NT2/D1 (cell line): ENCODE measurements at regions not wholly inside any gene's neighbourhood (a gene's known extent, or its start where the extent isn't known, plus 50 kb on each side); places are given as distances from the start of the nearest gene placed in this dataset.

Experiments
- DNase-seq: peaks from one replicate; pipeline ENCODE4 v3.0.0-alpha.2; 2011; ENCODE audit warnings: low read depth, low spot score
- H3K27me3 ChIP-seq: 2 replicates; pipeline ENCODE4 v1.6.0; 2011; ENCODE audit warnings: mild to moderate bottlenecking; ENCODE audit not compliant: insufficient read length, insufficient read depth
- H3K36me3 ChIP-seq: 2 replicates; pipeline ENCODE4 v1.6.1; 2011; ENCODE audit warnings: mild to moderate bottlenecking, low read length, mixed read lengths; ENCODE audit not compliant: insufficient read depth, insufficient read length
- H3K4me1 ChIP-seq: 2 replicates; pipeline ENCODE4 v1.5.1; 2011; ENCODE audit not compliant: insufficient read depth, insufficient read length
- H3K4me3 ChIP-seq: 2 replicates; pipeline ENCODE4 v1.5.1; 2011; ENCODE audit warnings: low read depth; ENCODE audit not compliant: insufficient read length
- H3K9ac ChIP-seq: 2 replicates; pipeline ENCODE4 v1.6.0; 2011; ENCODE audit warnings: low read depth; ENCODE audit not compliant: insufficient read length
- H3K9me3 ChIP-seq: 2 replicates; pipeline ENCODE4 v1.5.1; 2011; ENCODE audit warnings: mild to moderate bottlenecking, low read length; ENCODE audit not compliant: insufficient read depth
- SUZ12 ChIP-seq: IDR thresholded peaks from 2 replicates; pipeline ENCODE4 v1.6.1; 2011; ENCODE audit not compliant: insufficient read length, insufficient read depth; ENCODE audit errors: extremely low read depth
- YY1 ChIP-seq: IDR thresholded peaks from 2 replicates; pipeline ENCODE4 v1.6.1; 2011; ENCODE audit not compliant: insufficient read length, insufficient read depth
- ZNF274 ChIP-seq: IDR thresholded peaks from 2 replicates; pipeline ENCODE4 v1.6.1; 2011; ENCODE audit warnings: mild to moderate bottlenecking, low read depth, low read length

DNA sequence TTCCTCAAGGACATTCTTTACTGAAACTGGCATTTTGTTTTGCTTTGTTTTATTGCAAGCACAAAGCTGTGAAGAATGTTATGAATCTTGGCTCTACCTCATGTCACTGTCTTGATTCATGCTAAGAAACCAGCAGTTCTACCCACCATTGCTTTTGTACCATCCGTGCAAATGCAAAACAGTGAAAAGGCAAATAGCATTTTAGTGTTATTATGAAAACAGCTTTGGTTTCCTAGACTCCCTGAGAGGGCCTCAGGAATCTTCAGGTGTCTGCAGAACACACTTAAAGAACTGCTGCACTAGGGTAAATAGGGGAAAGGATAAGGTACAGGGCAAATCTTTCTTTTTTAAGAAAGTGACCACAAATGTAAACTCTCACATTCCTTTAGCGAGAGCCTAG lies 318.9 kb downstream of the AHR start:
- H3K36me3 ChIP-seq: no peaks in the 10 kb centered on the region
- H3K4me1 ChIP-seq: no peaks in the 10 kb centered on the region
- H3K9me3 ChIP-seq: no peaks in the 10 kb centered on the region
- TF ChIP-seq YY1 (no peak), SUZ12 (no peak), ZNF274 (no peak)
- no peak overlapping the region for H3K9ac ChIP-seq
- H3K27me3 ChIP-seq: no peaks in the 10 kb centered on the region
- no peak for DNase-seq
- no peak overlapping the region for H3K4me3 ChIP-seq

DNA sequence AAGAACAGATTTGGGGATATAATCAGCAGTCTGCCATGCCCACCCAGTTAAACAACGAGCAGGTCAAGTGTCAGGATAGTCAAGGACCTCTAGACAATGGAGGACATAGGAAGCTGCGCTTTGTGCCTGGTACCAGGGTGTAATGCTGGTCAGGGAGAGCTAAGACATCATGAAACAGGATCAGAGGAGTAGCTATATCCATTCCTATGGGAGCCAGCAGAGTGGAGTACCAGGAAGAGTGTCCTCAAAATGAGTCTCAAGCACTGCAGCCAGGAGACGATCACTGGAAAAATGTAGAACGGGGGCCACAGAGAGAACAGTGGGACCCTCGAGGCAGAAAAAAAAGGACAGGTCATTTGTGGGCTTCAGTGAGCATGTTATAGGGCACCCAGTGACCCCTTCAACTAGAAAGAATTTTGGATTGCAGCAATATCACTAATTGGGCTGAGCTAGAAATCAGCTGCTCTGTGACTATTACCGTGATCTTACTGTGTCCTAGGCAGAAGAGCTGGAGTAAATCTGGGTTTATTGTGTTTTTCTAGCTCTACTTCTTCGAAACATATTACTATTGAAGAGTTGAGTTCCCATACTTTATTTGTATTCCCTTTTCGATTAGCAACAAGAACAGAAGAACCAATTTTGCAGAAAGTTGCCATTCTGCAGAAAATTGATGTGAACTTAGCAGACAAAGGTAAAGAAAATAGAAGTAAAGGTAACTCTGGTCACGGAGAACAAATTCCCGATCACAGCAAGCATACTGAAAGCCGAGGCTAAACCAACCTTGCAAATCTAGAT lies 319.6 kb downstream of the AHR start:
- no peak for TF ChIP-seq YY1
- TF ChIP-seq ZNF274: no peak
- no peak for TF ChIP-seq SUZ12
- H3K9ac ChIP-seq: no peak overlapping the region
- no peaks in the 10 kb centered on the region for H3K27me3 ChIP-seq
- H3K4me3 ChIP-seq: no peak overlapping the region
- DNase-seq: no peak
- no peaks in the 10 kb centered on the region for H3K4me1 ChIP-seq
- H3K9me3 ChIP-seq: no peaks in the 10 kb centered on the region
- no peaks in the 10 kb centered on the region for H3K36me3 ChIP-seq

DNA sequence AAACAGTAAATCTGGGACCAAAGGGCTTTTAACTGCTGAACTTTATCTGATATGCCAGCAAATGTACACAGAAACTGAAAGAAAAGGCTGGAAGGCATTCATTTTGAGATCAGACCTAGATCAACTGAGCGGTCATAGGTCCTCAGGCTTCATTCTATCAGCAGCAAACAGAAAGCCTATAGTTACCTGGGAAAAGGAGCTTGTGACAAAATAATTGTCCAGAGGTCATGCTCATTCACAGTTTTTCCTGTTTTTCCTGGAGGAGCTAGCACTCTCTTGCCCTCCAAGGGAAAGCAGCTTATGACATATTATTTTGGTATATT lies 320.2 kb downstream of the AHR start:
- Histone ChIP-seq H3K9me3 (no peaks in the 10 kb centered on the region), H3K4me3 (no peak overlapping the region), H3K9ac (no peak overlapping the region), H3K4me1 (no peaks in the 10 kb centered on the region), H3K36me3 (no peaks in the 10 kb centered on the region), H3K27me3 (no peaks in the 10 kb centered on the region)
- DNase-seq: no peak
- TF ChIP-seq YY1 (no peak), SUZ12 (no peak)

DNA sequence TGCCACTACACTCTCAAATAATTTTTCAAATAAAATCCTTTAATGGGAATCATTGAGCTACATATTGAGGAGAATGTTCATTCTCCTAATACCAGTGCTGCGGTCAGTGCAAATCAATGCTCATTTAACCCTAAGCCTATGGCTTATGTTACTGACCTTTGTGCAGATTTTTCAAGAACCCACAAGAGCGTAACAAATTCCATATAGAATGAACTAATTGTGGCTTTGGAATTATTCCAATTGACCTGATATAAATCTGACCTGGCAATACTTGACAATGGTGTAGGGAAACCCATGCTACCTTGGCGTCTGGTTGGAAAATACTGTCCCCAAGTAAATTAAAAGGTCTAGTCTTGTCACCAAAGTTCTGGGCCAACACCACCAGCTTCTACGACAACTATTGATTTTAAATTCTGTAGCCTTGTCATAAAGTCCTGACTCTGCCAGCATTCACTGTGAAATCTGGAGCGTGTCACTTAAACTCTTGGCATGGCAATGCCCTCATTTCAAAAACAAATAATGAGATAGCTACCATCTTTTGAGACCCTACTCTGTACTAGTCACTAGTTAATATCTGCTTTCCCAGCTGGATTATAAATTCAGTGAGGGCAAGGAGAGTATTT lies 320.9 kb downstream of the AHR start:
- Histone ChIP-seq H3K9ac (no peak overlapping the region), H3K4me1 (no peaks in the 10 kb centered on the region), H3K27me3 (no peaks in the 10 kb centered on the region), H3K4me3 (no peak overlapping the region), H3K9me3 (no peaks in the 10 kb centered on the region), H3K36me3 (no peaks in the 10 kb centered on the region)
- DNase-seq: no peak
- no peak for TF ChIP-seq SUZ12
- no peak for TF ChIP-seq YY1
- TF ChIP-seq ZNF274: no peak

DNA sequence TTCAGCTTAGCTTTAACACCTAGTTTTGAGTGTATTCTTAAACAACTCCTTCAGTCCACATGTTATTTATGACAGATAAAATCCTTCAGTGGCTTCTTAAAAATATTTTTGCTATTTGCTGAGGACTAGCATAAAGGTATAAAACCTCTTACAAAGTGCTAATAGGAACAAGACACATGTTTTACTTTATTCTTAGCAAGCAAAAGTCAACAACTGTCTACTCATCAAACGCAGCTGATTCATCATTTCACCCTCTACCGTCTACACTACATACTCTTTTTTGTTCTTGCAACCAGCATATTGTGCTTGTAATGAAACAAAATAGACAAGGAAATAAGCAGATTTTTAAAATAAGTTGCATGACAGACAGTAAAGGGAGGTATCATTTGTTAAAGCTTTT lies 319.7 kb downstream of the SNX13 start:
- DNase-seq: no peak
- TF ChIP-seq ZNF274: no peak
- no peak for TF ChIP-seq YY1
- no peak for TF ChIP-seq SUZ12
- no peak overlapping the region for H3K4me3 ChIP-seq
- no peaks in the 10 kb centered on the region for H3K4me1 ChIP-seq
- H3K9ac ChIP-seq: no peak overlapping the region
- no peaks in the 10 kb centered on the region for H3K36me3 ChIP-seq
- H3K27me3 ChIP-seq: no peaks in the 10 kb centered on the region
- H3K9me3 ChIP-seq: no peaks in the 10 kb centered on the region

DNA sequence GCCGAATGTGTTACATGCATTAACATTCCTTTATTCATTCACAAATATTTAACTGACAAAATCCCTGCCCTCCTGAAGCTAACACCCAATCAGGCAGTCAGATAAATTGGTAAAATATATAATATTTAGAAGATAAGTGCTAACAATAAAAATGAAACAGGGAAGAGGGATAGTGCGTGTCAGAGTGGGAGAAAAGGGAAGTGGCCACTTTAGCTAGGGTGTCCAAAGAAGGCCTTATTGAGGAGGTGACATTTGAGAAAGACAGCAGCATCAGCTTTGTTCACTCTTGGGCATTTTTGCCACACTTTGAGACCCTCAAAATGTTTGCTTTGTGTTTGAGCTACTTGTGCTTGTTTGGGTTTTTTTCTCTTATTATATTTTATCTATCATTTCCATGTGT lies 317.8 kb downstream of the SNX13 start:
- Histone ChIP-seq H3K9ac (no peak overlapping the region), H3K9me3 (no peaks in the 10 kb centered on the region), H3K4me1 (no peaks in the 10 kb centered on the region), H3K27me3 (no peaks in the 10 kb centered on the region), H3K4me3 (no peak overlapping the region), H3K36me3 (no peaks in the 10 kb centered on the region)
- no peak for TF ChIP-seq SUZ12
- no peak for TF ChIP-seq YY1
- TF ChIP-seq ZNF274: no peak
- DNase-seq: no peak

DNA sequence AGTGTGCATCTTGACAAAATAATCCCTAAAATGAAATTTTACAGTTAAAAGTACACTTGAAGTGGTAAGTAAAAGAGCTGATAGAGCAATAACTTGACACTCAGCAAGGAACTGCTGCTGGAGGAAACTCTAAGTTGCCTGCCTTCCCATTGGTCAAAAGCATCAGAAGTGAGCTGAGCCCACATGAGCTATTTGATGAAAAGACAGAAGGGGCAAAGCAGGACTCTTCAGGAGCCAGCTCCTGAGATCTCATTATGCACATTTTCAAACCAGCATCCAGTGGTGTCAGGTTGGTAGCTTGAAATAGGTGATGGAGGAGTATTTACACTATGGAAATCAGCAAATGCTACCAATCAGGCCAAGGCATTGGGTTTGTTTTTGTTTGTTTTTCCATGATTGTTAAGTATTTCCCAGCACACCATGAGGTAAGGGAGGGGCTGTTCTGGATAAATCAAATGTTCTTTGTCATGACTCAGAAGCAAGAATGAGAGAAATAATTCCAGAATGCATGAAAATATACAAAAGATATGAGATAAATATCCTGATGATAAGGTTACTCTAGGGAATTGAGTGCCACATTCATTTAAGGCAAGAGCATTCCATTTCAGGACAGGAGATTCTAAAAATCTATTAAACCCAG lies 316.6 kb downstream of the SNX13 start:
- no peak for DNase-seq
- Histone ChIP-seq H3K9ac (no peak overlapping the region), H3K4me1 (no peaks in the 10 kb centered on the region), H3K4me3 (no peak overlapping the region), H3K9me3 (no peaks in the 10 kb centered on the region), H3K27me3 (no peaks in the 10 kb centered on the region), H3K36me3 (no peaks in the 10 kb centered on the region)
- no peak for TF ChIP-seq SUZ12
- TF ChIP-seq ZNF274: no peak
- TF ChIP-seq YY1: no peak
